ENCODE measurements at regions not wholly inside any gene's neighbourhood (a gene's known extent, or its start where the extent isn't known, plus 50 kb on each side); places are given as distances from the start of the nearest gene placed in this dataset.

DNA sequence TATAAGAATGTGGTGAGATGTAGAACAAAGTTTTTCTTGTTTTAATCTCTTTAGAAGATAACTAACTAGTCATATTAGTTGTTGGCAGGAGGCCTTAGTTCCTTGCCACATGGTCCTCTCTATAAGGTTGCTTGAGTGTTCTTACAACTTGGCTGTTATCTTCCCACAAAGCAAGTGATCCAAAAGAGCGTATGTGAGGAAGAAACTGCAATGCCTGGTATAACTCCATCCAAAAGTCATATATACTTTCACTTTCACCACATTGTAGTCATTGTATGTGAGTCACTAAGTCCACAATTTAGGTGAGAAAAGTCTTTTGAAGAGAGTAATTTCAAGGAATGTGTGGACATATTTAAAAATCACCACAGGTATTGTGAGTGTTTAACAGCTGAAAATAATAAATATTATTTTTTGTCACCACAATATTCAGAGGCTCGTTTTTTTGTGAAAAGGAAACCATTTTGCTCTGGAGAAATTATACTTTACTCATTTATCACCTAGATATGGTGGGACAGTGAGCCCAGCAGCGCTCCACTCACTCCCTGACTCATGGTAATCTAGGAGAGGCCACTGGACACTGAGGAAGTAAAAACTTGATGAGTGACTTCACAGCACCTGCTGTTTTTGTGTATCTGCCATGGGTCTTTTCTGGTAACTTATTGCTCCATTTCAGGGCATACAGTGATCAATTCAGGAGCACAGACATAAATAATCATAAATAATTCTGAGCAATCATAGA is 369.4 kb upstream of the NDST3 start:
- no peak for TF ChIP-seq CTCF (IDR thresholded peaks at IDR 0.05; ENCODE audit: low read depth, low read length)
- no peak for TF ChIP-seq POLR2A (IDR thresholded peaks at IDR 0.05; ENCODE audit: extremely low read depth, insufficient read length)

Data from NB4 (cell line).